HG03196 (cell line): ENCODE measurements at regions not wholly inside any gene's neighbourhood (a gene's known extent, or its start where the extent isn't known, plus 50 kb on each side); places are given as distances from the start of the nearest gene placed in this dataset.
"Not testable (repeated sequence)": the region's sequence is repeated elsewhere in the genome, so short reads cannot be mapped to it uniquely, and the experiment has no call there.

Source experiments
- ATAC-seq: cut with Tn5 transposase; IDR thresholded peaks from one replicate; pipeline ENCODE4 v1.9.1; 2021; ENCODE audit not compliant: unreplicated experiment

DNA sequence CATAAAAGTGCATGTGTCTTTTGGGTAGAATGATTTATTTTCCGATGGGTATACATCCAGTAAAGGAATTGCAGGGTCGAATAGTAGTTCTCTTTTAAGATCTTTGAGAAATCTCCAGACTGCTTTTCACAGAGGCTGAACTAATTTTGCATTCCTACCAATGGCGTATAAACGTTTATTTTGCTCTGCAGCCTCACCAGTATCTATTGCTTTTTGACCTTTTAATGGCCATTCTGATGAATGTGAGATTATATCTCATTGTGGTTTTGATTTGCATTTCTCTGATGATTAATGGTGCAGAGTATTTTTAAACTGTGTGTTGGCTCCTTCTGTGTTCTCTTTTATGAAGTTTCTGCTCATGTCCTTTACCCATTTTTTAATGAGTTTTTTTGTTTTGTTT is 1020.1 kb downstream of the NXPH1 start:
- no peak for ATAC-seq

DNA sequence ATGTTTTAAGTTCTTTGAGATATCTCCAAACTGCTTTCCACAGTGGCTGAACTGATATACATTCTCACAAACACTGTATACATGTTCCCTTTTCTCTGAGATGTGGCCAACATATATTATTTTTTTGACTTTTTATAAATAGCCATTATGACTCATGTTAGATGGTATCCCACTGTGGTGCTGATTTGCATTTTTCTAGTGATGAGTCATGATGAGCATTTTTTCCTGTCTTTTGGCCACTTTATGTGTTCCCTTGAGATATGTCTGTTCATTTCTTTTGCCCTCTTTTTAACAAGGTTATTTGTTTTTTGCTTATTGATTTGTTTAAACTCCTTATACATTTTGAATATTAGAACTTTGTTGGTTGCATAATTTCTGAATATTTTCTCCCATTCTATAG is 1055.1 kb downstream of the NXPH1 start:
- ATAC-seq = no peak

DNA sequence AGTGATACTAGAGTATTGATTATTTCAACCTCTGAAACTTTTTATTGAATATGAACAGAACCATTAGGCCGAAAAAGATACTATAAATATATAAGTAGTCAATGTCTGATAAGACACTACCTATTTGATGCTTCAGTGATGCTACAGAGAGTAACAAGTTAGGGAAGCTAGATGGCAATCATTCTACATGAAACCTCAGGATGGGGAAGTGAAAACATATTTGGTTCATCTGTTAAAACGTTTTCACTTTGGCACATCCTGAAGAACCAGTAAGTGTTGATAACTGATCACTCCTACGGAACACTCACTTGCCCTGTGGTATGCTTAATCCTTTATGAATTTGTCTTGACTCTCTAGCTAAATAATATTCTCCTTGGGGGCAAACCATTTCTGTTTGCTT is 1064.9 kb downstream of the NXPH1 start:
- ATAC-seq = no peak

DNA sequence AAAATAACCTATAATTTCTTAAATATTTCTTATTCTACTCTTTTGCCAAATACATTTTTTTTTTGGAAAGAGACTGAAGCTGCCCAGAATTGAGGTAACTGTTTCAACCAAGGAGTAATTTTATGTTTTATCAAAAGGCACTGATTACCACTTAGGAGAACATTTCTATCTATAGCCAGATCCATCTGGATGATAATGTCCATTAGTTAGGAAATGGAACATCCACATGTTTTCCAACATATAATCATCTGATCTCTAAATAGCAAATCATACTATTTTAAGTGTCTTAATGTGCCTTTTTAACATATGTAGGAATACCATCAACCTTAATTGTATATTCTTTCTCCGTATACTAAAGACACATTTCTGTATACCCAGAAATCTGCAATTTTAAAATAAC is 1068.9 kb downstream of the NXPH1 start:
- no peak for ATAC-seq

DNA sequence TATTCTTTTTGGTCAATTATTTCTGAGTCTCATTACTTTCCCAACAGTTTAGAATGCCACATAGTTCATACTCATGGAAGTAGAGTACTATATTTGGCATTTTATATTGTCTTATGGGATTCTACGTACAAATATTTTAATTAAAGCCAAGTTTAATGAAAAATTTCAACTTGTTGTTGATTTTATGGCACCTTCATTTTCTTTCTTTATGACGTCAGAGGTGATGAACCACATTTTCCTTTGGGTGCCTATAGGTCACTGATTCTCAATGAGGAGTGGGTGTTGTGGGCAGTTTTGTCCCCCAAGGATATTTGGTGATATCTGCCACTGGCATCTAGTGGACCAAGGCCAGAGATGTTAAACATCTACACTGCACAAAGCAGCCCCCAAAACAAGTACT is 1071.3 kb downstream of the NXPH1 start:
- no peak for ATAC-seq

DNA sequence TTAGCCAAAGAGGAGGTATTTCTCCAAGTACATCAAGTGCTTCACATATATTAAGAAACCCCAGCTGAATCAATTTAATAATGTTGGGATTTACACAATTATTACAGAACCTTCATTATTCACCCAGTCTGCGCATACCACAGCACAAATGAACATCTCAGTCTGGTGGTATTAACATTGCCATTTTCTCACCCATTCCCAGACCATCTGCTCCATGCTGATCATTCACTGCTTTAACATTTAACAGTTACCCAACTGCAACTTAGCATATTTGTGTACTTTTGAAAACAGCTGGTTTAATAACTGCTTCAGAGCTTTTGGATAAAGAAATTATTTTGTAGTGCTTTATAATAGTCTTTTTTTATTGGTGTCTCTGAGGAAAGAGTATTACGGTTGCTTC is 1072.1 kb downstream of the NXPH1 start:
- no peak for ATAC-seq

DNA sequence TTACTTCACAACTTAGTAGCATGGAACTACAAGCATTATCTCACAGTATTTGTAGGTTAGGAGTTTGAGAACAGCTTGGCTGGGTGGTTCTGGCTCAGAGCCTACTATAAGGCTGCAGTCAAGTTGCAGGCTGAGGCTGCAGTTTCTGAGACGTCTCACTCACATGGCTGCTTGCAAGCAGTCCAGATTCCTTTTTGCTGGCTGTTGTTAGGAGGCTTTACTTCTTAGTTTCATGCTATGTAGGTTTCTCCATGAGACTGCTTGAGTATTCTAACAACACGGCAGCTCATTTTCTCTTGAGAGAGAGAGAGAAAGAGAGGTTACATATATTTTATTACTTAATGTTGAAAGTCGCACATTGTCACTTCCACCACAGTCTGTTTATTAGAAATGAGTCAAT is 1073.9 kb downstream of the NXPH1 start:
- ATAC-seq = no peak

DNA sequence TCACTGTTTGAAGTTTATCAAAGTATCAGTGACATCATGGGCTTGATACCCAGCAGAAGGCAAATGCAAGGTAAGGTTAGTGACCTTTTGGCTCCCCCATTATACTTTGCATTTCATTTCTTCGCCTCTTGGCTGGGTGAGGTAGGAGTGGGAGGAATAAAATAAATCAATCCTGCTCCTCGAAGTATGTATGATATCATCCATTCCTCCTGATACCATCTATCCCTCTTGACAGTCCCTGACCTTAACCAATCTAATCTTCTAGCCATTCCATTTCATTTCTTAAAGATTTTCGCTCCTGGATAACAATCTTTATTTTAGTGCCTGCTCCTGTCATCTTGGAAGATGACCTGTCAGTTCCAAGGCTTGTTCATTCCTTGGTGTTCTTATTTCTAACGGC is 1083.3 kb downstream of the NXPH1 start:
- no peak for ATAC-seq

DNA sequence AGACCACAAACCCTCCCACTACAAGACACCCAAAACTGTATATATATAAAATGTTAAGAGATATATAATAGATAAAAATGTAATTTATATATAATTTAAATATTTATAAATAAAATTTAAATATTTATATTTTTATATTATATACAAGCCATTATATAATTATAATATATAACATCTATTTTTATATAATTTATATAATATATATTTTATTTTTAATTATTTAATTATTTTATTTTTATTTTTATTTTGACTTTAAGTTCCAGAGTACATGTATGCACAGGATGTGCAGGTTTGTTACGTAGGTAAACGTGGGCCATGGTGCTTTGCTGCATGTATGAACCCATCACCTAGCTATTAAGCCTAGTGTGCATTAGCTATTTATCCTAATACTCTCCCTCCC is 1090.2 kb downstream of the NXPH1 start:
- no peak for ATAC-seq

DNA sequence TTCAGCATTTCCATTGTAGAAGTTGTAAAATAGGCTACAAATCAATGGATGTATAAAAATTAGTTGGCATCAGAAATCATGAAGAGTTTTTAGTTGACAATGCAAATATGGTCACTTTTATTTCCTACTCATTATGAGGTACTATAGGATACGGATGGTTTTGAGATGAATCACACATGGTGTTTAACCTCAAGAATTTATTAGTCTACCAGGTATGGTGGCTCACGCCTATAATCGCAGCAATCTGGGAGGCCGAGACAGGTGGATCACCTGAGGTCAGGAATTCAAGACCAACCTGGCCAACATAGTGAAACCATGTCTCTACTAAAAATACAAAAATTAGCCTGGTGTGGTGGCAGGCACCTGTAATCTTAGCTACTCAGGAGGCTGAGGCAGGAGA is 1119.0 kb downstream of the NXPH1 start:
- not testable (repeated sequence) for ATAC-seq

DNA sequence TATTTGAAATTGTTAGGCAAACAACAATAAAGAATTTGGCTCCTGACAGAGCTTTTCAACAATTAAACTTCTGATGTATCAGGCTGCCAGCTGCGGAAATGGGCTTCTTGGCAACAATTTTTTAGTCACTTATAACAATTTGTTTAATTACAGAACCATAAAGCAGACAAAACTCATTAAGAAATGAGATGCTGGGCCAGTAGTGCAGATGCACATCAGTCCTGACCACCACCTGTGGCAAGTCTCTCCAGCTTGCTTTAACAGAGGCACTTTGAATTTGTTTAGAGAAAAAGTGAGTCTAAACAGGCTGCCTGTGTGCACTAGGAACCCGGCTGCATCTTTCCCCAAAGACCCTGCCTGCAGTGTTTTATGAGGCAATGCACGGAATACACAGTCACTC is 1124.4 kb downstream of the NXPH1 start:
- no peak for ATAC-seq

DNA sequence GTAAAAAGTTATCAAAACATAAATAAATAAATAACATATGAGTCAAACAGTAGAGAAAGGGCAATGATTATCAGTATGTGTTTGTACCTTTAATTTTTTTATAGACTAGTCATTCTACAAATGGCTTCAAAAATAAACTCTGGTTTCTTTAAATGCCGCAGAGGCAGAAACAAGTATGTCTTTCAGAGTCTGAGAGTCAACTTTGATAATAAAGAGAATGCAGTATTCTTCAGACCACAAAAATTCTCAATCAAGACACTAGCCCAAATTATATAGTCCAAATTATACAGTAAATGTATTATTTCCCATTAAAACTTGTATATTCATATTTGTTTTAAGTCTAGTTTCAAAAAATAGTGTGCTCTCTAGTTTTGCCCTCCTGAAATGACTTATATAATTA is 1142.3 kb downstream of the NXPH1 start:
- no peak for ATAC-seq

DNA sequence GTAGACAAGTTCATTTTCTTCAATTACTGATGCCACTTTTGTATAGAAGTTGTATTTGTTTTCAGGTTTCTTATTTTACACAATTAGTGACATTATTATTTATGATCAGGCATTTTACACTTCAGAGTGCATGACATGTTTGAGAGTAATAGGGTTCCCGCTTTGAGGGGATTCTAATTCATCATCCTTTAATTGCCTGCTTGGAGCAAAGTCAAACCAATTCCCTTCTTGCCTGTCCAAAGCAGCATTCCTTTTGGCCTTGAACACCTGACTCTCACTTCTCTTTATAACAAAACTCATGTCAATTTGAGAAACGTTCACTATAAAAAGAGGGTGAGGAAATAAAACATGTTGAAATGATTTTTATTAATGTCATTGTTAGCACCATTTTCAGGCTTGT is 1149.4 kb downstream of the NXPH1 start:
- no peak for ATAC-seq

DNA sequence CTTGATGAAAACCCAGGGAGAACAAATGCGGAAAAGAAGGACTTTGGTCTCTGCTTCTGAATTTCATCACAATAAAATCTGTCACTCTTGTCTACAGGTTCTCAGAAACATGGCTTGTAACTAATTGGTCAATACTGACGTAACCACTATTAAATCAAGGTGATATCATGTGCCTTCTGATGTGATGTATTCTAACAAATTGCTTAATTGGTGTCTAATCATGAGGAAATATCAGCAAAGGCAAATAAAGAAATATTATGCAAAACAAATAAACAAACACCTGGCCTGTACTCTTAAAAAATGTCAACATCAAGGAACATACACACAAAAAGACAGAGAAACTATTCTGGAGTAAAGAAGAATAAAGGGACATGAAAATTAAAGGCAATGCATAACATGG is 1165.0 kb downstream of the NXPH1 start:
- ATAC-seq = no peak

DNA sequence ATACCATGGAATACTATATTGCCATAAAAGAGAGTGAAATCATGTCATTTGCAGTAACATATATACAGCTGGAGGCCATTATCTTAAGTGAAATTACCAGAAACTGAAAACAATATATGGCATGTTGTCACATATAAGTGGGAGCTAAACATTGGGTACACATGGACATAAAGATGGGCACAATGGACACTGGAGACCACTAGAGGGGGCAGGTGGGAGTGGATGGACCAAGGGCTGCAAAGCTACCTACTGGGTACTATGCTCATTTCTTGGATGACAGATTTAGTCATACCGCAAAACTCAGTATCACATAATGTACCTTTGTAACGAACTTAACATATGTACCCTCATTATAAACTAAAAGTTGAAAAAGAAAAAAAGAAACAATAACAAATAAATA is 1167.6 kb downstream of the NXPH1 start:
- no peak for ATAC-seq

DNA sequence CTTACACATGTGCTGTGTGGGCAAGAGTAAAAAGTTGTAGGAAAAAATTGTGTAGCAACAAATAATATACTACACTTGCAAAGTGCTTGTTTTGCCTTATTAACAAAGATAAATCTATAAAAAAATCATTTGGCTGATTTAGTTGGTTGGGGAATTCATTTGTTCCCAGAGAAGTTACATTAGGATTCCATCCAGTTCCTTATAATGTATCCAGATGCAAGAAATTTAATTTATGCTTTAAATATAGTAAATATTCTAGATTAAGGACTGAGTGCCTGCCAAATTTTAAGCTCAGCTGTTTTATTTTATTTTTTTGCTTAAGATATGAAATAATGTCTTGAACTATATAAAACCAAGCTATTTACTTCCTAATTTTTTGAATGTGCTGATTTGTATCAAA is 1169.9 kb downstream of the NXPH1 start:
- no peak for ATAC-seq

DNA sequence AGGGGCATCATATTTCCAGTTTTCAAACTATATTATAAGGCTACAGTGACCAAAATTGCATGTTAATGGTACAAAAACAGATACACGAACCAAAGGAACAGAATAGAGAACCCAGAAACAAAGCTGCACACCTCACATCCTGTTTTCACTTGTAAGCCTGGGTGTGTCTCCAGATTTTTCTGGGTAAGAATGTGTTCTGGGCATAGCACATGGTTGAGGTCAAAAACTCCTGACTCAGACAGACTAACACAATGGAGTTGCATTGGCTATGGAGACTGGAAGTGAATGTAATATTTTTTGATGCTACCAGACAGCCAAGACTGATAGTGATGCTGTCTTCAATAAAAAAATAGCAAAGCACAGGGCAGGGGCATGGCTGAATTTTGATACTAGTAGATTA is 1175.2 kb downstream of the NXPH1 start:
- no peak for ATAC-seq

DNA sequence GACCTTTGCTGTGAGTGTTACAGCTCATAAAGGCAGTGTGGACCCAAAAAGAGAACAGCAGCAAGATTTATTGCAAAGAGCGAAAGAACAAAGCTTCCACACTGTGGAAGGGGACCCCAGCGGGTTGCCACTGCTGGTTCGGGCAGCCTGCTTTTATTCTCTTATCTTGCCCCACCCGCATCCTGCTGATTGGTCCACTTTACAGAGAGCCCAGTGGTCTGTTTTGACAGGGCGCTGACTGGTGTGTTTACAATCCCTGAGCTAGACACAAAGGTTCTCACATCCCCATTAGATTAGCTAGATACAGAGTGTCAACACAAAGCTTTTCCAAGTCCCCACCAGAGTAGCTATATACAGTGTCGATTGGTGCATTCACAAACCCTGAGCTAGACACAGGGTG is 1187.5 kb downstream of the NXPH1 start:
- not testable (repeated sequence) for ATAC-seq

DNA sequence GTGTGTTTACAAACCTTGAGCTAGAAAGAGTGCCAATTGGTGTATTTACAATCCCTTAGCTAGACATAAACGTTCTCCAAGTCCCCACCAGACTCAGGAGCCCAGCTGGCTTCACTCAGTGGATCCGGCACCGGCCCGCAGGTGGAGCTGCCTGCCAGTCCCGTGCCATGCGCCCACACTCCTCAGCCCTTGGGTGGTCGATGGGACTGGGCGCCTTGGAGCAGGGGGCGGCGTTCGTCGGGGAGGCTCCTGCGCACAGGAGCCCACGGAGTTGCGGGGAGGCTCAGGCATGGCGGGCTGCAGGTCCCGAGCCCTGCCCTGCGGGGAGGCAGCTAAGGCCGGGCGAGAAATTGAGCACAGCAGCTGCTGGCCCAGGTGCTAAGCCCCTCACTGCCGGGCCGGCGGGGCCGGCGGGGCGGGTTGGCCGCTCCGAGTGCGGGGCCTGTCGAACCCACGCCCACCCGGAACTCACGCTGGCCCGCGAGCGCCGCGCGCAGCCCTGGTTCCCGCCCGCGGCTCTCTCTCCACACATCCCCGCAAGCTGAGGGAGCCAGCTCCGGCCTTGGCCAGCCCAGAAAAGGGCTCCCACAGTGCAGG is 1188.0 kb downstream of the NXPH1 start:
- not testable (repeated sequence) for ATAC-seq

DNA sequence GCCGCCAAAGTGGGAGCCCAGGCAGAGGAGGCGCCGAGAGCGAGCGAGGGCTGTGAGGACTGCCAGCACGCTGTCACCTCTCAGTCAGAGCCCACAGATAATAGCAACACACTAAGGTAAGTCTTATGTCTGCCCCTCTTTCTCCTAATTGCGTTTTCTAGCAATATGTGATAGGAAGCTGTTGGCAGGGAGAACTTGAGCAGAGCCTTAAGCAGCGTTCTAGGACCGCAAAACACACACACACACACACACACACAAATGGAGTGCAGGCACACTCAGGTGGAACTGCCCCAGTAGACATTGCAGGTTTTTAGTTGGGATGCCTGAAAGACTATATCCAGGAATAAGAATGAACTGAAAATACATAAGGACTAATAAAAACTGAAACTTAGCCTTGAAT is 1188.5 kb downstream of the NXPH1 start:
- no peak for ATAC-seq

DNA sequence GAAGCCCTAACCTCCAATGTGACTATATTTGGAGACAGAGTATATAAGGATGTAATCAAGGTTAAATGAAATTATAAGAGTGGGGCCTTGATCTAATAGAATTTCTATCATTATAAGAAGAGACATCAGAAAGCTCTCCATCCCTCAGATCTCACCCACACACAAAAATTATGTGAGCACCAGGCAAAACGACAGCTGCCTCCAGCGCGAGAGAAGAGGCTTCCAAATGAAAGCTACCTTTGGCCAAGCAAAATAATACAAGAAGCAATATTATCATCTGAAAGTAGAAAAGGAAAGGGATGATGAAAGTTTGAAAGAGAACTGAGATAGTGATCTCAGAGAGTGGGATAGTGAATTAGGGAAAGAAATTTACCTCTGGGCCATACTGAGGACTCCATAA is 1192.5 kb downstream of the NXPH1 start:
- ATAC-seq = no peak

DNA sequence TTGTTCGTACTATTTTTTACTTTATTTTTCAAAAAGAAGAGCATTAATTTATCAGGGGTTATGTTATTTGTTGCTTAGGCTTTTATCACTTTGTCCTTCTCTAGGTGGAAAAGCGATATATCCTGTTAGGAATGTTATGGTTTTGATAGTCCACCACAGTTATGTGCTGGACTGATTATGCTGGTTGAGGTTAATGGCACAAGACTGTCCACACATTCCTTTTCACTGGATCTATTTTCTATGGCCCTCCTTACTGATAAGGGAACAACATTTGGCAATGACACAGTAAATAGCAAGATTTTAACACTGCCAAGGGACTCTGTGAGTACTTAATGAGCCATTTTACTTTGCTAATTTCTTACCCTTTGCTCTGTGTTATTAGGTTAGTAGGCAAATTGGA is 1212.3 kb downstream of the NXPH1 start:
- no peak for ATAC-seq

DNA sequence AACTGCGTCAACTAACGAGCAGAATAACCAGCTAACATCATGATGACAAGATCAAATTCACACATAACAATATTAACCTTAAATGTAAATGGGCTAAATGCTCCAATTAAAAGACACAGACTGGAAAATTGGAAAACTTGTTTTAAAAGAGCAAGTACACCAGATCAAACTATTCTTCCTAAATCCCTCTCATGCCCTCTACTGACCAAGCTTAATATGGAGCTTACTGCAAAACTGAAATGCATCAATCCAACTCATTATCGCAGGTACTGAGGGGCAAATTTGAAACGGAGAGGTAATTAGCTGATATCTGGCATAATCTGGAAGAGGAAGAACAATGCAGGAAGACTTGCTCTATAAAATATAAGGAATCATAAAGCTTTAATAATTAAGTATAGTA is 1223.8 kb downstream of the NXPH1 start:
- ATAC-seq = no peak
